Mammary epithelial cell (primary cell): ENCODE measurements at regions not wholly inside any gene's neighbourhood (a gene's known extent, or its start where the extent isn't known, plus 50 kb on each side); places are given as distances from the start of the nearest gene placed in this dataset.

Source experiments
- CTCF ChIP-seq, 2 donors: IDR thresholded peaks in 1 of 2; conservative IDR thresholded peaks in 1 of 2; 2 replicates each; pipeline ENCODE4 v1.5.1; 2011 to 2012; ENCODE audit warnings: inconsistent platforms in 2 of 2, low read length in 2 of 2, mild to moderate bottlenecking in 2 of 2, control low read depth in 1 of 2, low read depth in 1 of 2; ENCODE audit not compliant: insufficient read depth in 1 of 2; ENCODE audit errors: extremely low read depth in 1 of 2
- EZH2 ChIP-seq: IDR thresholded peaks from 2 replicates; pipeline ENCODE4 v1.6.1; 2012; ENCODE audit warnings: low read length, inconsistent platforms, borderline replicate concordance

GRCh38 chr14:101402936-101403660, 158.2 kb upstream of the DIO3 start:
- TF ChIP-seq CTCF (conservative IDR thresholded peaks at IDR 0.05 in 1 of 2, IDR thresholded peaks at IDR 0.05 in 1 of 2; ENCODE audit: extremely low read depth in 1 of 2, insufficient read depth in 1 of 2, low read depth in 1 of 2, low read length in 2 of 2), result no peak
- no peak for TF ChIP-seq EZH2
